SK-N-MC (cell line): ENCODE measurements at regions not wholly inside any gene's neighbourhood (a gene's known extent, or its start where the extent isn't known, plus 50 kb on each side); places are given as distances from the start of the nearest gene placed in this dataset.
A peak's percentile ranks its signal among the peaks of the same experiment; 100 is the strongest.
"Not testable (repeated sequence)": the region's sequence is repeated elsewhere in the genome, so short reads cannot be mapped to it uniquely, and the experiment has no call there.

ENCODE experiments used
- DNase-seq: peaks from one replicate; pipeline ENCODE4 v3.0.0-alpha.2; 2011; ENCODE audit warnings: low read depth, low spot score
- H3K27ac ChIP-seq: fragments of 200-600 bp; sonication (generic); 2 replicates; pipeline ENCODE4 v1.5.1; 2016; ENCODE audit warnings: mixed run types
- H3K36me3 ChIP-seq: fragments of 200-600 bp; sonication (generic); 2 replicates; pipeline ENCODE4 v1.6.1; 2017; ENCODE audit warnings: antibody characterized with exemption, low read length, mixed read lengths; ENCODE audit not compliant: insufficient read depth
- H3K4me3 ChIP-seq: fragments of 200-600 bp; sonication (generic); 2 replicates; pipeline ENCODE4 v1.5.1; 2016
- H3K9ac ChIP-seq: fragments of 200-600 bp; sonication (generic); 2 replicates; pipeline ENCODE4 v1.8.0; 2017; ENCODE audit warnings: mixed run types, mixed read lengths; ENCODE audit not compliant: insufficient read length
- H3K9me3 ChIP-seq: fragments of 200-600 bp; sonication (generic); 2 replicates; pipeline ENCODE4 v1.6.1; 2017; ENCODE audit warnings: low read depth, mild to moderate bottlenecking, antibody characterized with exemption, low read length, moderate library complexity, mixed read lengths
- EZH2 ChIP-seq: fragments of 200-600 bp; sonication (generic); IDR thresholded peaks from one replicate; pipeline ENCODE4 v1.6.1; 2017; ENCODE audit warnings: antibody characterized with exemption
- FOXP2 ChIP-seq: optimal IDR thresholded peaks from 2 replicates; pipeline ENCODE3; 2011; ENCODE audit warnings: mild to moderate bottlenecking, moderate library complexity; ENCODE audit not compliant: insufficient read depth; ENCODE audit errors: extremely low read length, control extremely low read depth
- POLR2AphosphoS5 ChIP-seq: IDR thresholded peaks from 2 replicates; pipeline ENCODE4 v1.6.1; 2012; ENCODE audit warnings: mild to moderate bottlenecking, low read depth, low read length, borderline replicate concordance

DNA sequence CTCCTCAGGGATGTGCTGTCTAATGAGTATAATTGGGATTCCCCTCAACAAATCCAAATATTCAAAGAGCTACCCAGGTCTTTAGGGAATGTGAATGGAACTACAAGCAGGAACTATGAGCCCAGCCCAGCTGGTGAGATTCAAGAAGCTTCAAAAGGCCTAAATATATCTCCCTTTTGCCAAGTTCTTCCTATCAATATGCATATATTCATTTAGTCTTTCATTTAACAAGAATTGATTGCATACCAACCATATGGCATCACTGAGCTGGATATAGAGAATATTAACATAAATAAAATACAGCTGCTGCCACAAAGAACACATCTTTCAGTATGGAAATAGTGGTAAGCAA is 58.9 kb upstream of the PRSS23 start:
- Histone ChIP-seq H3K9ac (peak overlapping the region; percentile 1), H3K27ac (peak overlapping the region; percentile 91), H3K9me3 (no peaks in the 10 kb centered on the region), H3K36me3 (no peaks in the 10 kb centered on the region), H3K4me3 (no peak overlapping the region)
- no peak for DNase-seq
- TF ChIP-seq POLR2AphosphoS5 (no peak), EZH2 (no peak), FOXP2 (no peak)

DNA sequence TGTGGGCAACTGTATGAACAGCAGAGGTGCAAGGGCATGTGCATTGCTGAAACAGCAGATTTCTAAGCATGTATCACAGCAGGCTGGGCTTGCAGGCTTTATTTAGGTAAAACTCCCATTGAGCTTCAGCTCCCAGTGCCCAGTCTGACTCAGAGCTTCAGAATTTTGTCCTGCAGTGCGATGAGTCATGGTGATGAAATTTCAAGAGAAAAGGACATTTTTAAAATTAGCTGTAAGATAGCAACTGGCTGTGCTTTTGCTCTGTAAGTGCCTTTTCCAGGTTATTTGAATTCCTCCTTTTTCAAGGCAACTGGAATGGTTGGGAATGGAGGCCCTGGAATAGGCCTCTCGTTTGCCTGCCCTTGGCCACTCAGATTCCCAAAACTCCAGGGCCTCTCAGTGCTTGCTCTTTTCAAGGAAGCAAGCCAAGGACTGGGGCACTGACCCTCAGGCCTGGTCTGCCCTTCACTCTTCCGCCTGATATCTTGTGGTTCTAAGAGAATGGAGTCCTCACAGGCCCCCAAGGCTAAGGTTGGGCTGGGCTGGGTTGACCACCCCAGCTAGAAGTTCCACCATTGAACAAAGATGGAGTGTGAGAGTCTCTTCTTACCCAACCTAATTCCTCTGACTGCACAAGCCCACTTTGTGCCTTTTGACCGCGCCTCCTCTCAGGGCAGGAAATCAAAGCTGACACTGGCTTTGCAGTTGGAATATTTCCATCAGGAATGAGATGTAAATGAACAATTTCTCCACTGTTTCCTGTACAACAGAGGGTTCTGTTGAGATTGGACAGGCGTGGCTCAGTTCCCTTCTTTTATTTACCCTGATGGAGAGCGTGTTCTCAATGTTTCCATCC is 59.5 kb upstream of the PRSS23 start:
- Histone ChIP-seq H3K9me3 (no peaks in the 10 kb centered on the region), H3K9ac (peak overlapping the region; percentile 1), H3K36me3 (no peaks in the 10 kb centered on the region), H3K27ac (peak overlapping the region; percentile 91), H3K4me3 (no peak overlapping the region)
- peak; percentile 47 for DNase-seq
- TF ChIP-seq EZH2, result no peak
- no peak for TF ChIP-seq POLR2AphosphoS5
- TF ChIP-seq FOXP2, result no peak

DNA sequence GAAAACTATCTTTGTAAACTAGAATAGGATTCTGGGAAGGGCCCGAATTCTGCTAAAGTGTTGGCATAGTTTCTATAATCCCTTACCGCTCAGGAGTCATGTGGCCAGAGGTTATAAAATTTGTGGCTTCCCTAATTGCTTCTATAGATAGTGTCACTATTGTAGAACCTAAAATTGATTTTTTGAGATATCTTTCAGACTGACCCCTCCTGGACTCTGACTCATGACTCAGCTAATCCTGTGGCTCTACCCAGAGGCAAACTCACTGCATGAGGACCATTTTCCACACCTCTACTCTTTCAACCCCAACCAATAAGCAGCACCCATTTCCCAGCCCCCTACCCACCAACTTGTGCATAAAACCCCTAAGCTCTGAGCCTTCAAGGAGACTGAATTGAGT is 61.8 kb upstream of the PRSS23 start:
- TF ChIP-seq EZH2 (no peak), POLR2AphosphoS5 (no peak), FOXP2 (no peak)
- Histone ChIP-seq H3K9me3 (no peaks in the 10 kb centered on the region), H3K9ac (no peak overlapping the region), H3K36me3 (no peaks in the 10 kb centered on the region), H3K27ac (peak overlapping the region; percentile 44; the same call in 1 of the 2 replicates), H3K4me3 (no peak overlapping the region)
- DNase-seq, result no peak

DNA sequence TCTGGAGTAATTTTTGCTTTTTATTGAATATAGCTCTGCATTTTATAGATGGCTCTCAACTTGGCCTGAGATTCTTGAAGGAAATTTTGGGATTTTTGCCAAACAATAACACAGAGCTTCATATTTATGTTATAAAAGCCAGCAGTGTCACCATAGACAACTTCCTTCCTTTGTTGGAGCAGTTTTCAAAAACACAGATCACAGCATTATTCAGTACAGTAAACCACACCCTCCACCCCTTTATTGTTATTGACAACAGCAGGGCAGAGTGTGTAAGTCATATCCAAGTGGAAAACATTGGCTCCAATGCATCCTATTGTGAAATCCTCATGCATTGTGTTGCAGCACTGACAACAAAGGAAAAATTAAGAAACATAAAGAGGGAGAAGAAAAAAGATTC is 62.6 kb upstream of the PRSS23 start:
- Histone ChIP-seq H3K36me3 (no peaks in the 10 kb centered on the region), H3K9me3 (no peaks in the 10 kb centered on the region), H3K9ac (no peak overlapping the region), H3K27ac (peak overlapping the region; percentile 44; the same call in 1 of the 2 replicates), H3K4me3 (no peak overlapping the region)
- no peak for DNase-seq
- TF ChIP-seq FOXP2, result no peak
- no peak for TF ChIP-seq EZH2
- no peak for TF ChIP-seq POLR2AphosphoS5

DNA sequence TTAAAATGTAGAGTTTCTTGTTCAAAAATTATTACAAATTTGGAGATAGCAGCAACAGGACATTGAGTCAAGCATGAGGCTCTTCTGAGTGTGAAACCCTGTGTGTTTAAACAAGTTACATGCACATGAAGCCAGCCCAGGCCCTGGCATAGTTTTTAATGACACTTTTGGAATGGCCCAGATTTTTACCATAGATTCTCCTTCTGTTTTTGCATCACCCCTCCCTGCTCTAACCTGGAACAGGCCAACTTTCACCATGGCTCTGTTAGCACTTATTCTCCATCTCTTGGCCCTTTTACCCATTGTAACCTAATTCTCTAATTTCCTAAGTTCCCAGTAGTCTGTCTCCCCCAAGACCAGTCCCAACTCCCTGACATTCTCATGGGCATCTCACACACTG is 63.1 kb upstream of the PRSS23 start:
- Histone ChIP-seq H3K9ac (no peak overlapping the region), H3K27ac (peak overlapping the region; percentile 44; the same call in 1 of the 2 replicates), H3K36me3 (no peaks in the 10 kb centered on the region), H3K9me3 (no peaks in the 10 kb centered on the region), H3K4me3 (no peak overlapping the region)
- DNase-seq, result no peak
- TF ChIP-seq EZH2 (no peak), POLR2AphosphoS5 (no peak), FOXP2 (no peak)

DNA sequence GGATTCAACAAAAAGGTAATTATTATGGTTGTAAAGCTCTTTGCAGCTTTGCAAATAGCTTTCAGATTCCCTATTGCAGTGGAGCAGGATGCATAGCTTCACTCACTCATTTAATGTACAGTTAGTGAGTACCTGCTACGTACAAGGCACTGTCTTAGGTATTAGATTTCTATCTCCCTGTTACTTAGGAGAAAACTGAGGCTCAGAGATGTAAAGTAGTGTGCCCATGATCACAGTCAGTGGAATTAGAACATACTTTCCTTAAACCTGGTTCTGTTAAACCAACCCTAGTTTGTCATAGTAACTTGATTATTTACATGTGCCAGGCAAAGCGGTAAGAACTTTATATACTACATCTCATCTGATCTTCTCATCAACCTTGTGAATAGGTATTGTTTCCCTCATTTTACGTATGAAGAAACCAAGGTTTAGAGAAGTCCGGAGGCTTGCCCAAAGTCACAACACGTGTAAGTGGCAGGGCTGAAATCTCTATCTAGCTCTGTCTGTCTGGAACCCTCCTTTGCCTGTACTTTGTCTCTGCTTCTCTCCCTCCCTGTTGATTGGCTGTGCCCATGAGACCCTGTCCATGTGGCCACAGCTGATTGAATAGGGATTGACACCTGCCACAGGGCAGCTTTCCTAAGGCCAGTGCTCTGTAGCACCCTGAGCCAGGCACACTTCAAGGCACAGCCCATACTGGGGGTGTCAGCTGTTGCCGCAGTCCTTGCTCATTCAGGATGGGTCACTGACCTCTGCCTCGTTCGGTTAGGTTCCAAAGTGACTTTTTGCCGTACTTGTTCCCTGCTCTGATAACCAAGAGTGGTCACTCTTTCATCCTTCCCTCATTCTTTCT is 63.8 kb upstream of the PRSS23 start:
- no peaks in the 10 kb centered on the region for H3K9me3 ChIP-seq
- no peak for DNase-seq
- TF ChIP-seq FOXP2, result no peak
- no peak for TF ChIP-seq EZH2
- no peak for TF ChIP-seq POLR2AphosphoS5
- H3K9ac ChIP-seq, result no peak overlapping the region
- no peaks in the 10 kb centered on the region for H3K36me3 ChIP-seq
- H3K4me3 ChIP-seq, result no peak overlapping the region
- H3K27ac ChIP-seq, result peak overlapping the region; percentile 10

DNA sequence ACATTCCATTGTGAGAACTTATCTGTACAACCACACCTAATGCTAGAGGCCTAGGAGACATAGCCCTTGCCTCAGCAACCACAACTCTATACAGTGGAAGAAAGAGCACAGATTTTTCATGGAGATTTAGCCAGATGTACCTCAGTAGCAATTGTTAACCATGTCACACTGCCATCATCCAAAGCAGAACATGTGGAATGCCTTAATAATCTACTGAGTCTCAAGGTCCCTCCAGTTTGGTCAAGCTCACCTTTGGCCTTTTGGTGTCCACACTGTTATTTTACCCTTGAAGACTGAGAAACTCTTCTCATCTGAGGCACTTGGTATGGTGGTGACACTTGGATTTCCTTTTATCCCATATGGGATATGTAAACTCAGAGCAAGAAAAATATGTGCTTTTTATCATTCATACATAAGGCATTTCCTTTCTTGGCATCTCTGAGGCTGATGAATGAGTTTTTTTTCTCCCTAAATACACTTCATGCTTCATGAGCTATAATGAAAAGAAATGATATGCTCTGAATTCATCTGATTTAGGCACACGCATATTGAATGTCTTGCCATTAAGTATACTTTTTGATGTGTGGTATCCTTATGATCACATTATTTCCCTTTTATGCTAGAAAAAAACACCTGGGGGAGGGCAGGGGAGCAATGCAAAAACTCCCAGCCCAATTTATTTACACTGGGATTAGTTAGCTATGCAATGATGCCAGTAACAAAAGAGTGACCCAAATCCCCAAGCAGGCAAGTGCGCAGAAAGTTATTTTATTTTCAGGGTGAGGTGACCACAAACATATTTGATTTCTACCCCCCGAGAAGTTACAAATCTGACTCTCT is 63.3 kb upstream of the ME3 start:
- DNase-seq, result no peak
- TF ChIP-seq EZH2, result no peak
- TF ChIP-seq POLR2AphosphoS5, result no peak
- no peak for TF ChIP-seq FOXP2
- H3K4me3 ChIP-seq, result no peak overlapping the region
- no peak overlapping the region for H3K9ac ChIP-seq
- H3K36me3 ChIP-seq, result no peaks in the 10 kb centered on the region
- H3K9me3 ChIP-seq, result no peaks in the 10 kb centered on the region
- H3K27ac ChIP-seq, result peak overlapping the region; percentile 10; the same call in 1 of the 2 replicates

DNA sequence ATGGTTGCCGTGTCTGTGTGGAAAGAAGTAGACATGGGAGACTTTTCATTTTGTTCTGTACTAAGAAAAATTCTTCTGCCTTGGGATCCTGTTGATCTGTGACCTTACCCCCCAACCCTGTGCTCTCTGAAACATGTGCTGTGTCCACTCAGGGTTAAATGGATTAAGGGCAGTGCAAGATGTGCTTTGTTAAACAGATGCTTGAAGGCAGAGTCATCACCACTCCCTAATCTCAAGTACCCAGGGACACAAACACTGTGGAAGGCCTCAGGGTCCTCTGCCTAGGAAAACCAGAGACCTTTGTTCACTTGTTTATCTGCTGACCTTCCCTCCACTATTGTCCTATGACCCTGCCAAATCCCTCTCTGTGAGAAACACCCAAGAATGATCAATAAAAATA is 60.3 kb upstream of the ME3 start:
- H3K9me3 ChIP-seq, DNase-seq, H3K9ac ChIP-seq, H3K4me3 ChIP-seq, H3K27ac ChIP-seq, H3K36me3 ChIP-seq: not testable (repeated sequence)

DNA sequence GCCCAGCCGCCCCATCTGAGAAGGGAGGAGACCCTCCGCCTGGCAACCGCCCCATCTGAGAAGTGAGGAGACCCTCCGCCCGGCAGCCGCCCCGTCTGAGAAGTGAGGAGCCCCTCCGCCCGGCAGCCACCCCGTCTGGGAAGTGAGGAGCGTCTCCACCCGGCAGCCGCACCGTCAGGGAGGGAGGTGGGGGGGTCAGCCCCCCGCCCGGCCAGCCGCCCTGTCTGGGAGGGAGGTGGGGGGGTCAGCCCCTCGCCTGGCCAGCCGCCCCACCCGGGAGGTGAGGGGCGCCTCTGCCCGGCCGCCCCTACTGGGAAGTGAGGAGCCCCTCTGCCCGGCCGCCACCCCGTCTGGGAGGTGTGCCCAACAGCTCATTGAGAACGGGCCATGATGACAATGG is 59.9 kb upstream of the ME3 start:
- not testable (repeated sequence) for DNase-seq, H3K27ac ChIP-seq

DNA sequence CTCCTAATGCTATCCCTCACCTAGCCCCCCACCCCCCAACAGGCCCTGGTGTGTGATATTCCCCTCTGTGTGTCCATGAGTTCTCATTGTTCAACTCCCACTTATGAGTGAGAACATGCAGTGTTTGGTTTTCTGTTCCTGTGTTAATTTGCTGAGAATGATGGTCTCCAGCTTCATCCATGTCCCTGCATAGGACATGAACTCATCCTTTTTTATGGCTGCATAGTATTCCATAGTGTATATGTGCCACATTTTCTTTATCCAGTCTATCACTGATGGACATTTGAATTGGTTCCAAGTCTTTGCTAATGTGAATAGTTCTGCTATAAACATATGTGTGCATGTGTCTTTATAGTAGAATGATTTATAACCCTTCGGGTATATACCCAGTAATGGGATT is 57.2 kb upstream of the ME3 start:
- H3K9ac ChIP-seq, H3K9me3 ChIP-seq, DNase-seq, H3K4me3 ChIP-seq, H3K27ac ChIP-seq, H3K36me3 ChIP-seq: not testable (repeated sequence)

More for the DNA sequence above, 59.9 kb upstream of the ME3 start:
- not testable (repeated sequence) for H3K9ac ChIP-seq, H3K9me3 ChIP-seq, H3K4me3 ChIP-seq, H3K36me3 ChIP-seq
